ENCODE measurements at regions not wholly inside any gene's neighbourhood (a gene's known extent, or its start where the extent isn't known, plus 50 kb on each side); places are given as distances from the start of the nearest gene placed in this dataset.

- H3K79me2 ChIP-seq (ENCODE audit: low read depth), result no peaks in the 10 kb centered on the region
- no peak for DNase-seq (ENCODE audit: low spot score)
- no peak overlapping the region for H2AFZ ChIP-seq (replicated peaks)
- TF ChIP-seq CTCF (IDR thresholded peaks at IDR 0.05), result no peak
- no peak for TF ChIP-seq EZH2 (IDR thresholded peaks at IDR 0.05)
- no peak for TF ChIP-seq EZH2phosphoT487 (IDR thresholded peaks at IDR 0.05)
- Mint-ChIP-seq H3K27ac (no peak overlapping the region), H3K27me3 (ENCODE audit: insufficient read depth, low read depth) (no peaks in the 10 kb centered on the region), H3K4me3 (no peak overlapping the region), H3K9me3 (no peaks in the 10 kb centered on the region), H3K36me3 (no peaks in the 10 kb centered on the region), H3K4me1 (peaks cover 56% of the 10 kb centered on the region)
- H3K4me1 ChIP-seq, result peaks cover 12% of the 10 kb centered on the region
- no peaks in the 10 kb centered on the region for H3K27me3 ChIP-seq
- no peaks in the 10 kb centered on the region for H3F3A ChIP-seq (ENCODE audit: low read depth)
- H3K9ac ChIP-seq, result no peak overlapping the region
- H3K27ac ChIP-seq, result no peak overlapping the region
- no peaks in the 10 kb centered on the region for H4K20me1 ChIP-seq (ENCODE audit: low read depth)
- H3K9me3 ChIP-seq (ENCODE audit: low read depth), result no peaks in the 10 kb centered on the region
- no peak overlapping the region for H3K4me3 ChIP-seq
- no peak overlapping the region for H3K4me2 ChIP-seq
- H3K36me3 ChIP-seq, result no peaks in the 10 kb centered on the region
Observed at GRCh38 chr2:104027321-104027720, 826.6 kb upstream of the POU3F3 start.

- no peaks in the 10 kb centered on the region for H3K36me3 Mint-ChIP-seq
Observed at GRCh38 chr2:104028061-104028460, 825.9 kb upstream of the POU3F3 start.

GRCh38 chr2:104033399-104033798 is 820.5 kb upstream of the POU3F3 start:
- no peak for TF ChIP-seq EZH2phosphoT487 (IDR thresholded peaks at IDR 0.05)
- peak; percentile 87 for TF ChIP-seq CTCF (IDR thresholded peaks at IDR 0.05)
- H2AFZ ChIP-seq (replicated peaks), result no peak overlapping the region
- no peaks in the 10 kb centered on the region for H4K20me1 ChIP-seq (ENCODE audit: low read depth)
- H3K4me3 ChIP-seq, result no peak overlapping the region
- no peak overlapping the region for H3K4me2 ChIP-seq
- Mint-ChIP-seq H3K4me1 (peaks cover 9% of the 10 kb centered on the region), H3K36me3 (no peaks in the 10 kb centered on the region), H3K9me3 (no peaks in the 10 kb centered on the region), H3K4me3 (no peak overlapping the region), H3K27me3 (ENCODE audit: insufficient read depth, low read depth) (no peaks in the 10 kb centered on the region), H3K27ac (no peak overlapping the region)
- no peak overlapping the region for H3K27ac ChIP-seq
- H3K9me3 ChIP-seq (ENCODE audit: low read depth), result no peaks in the 10 kb centered on the region
- H3K4me1 ChIP-seq, result no peaks in the 10 kb centered on the region
- no peak overlapping the region for H3K9ac ChIP-seq
- DNase-seq (ENCODE audit: low spot score), result peak; percentile 61
- H3K36me3 ChIP-seq, result no peaks in the 10 kb centered on the region
- no peaks in the 10 kb centered on the region for H3K27me3 ChIP-seq
- no peaks in the 10 kb centered on the region for H3F3A ChIP-seq (ENCODE audit: low read depth)
- no peaks in the 10 kb centered on the region for H3K79me2 ChIP-seq (ENCODE audit: low read depth)

More at GRCh38 chr2:104028061-104028460, 825.9 kb upstream of the POU3F3 start:
- H3F3A ChIP-seq (ENCODE audit: low read depth), result no peaks in the 10 kb centered on the region
- no peak overlapping the region for H3K27ac ChIP-seq
- H4K20me1 ChIP-seq (ENCODE audit: low read depth), result no peaks in the 10 kb centered on the region
- H3K4me1 Mint-ChIP-seq, result peaks cover 50% of the 10 kb centered on the region
- no peak overlapping the region for H3K4me3 ChIP-seq
- no peaks in the 10 kb centered on the region for H3K27me3 Mint-ChIP-seq (ENCODE audit: insufficient read depth, low read depth)
- no peaks in the 10 kb centered on the region for H3K9me3 ChIP-seq (ENCODE audit: low read depth)
- peaks cover 12% of the 10 kb centered on the region for H3K4me1 ChIP-seq
- DNase-seq (ENCODE audit: low spot score), result no peak
- no peak overlapping the region for H3K9ac ChIP-seq
- no peaks in the 10 kb centered on the region for H3K79me2 ChIP-seq (ENCODE audit: low read depth)
- no peaks in the 10 kb centered on the region for H3K9me3 Mint-ChIP-seq
- no peak overlapping the region for H3K4me3 Mint-ChIP-seq
- no peak overlapping the region for H2AFZ ChIP-seq (replicated peaks)
- no peak overlapping the region for H3K4me2 ChIP-seq
- H3K36me3 ChIP-seq, result no peaks in the 10 kb centered on the region
- H3K27me3 ChIP-seq, result no peaks in the 10 kb centered on the region
- TF ChIP-seq EZH2phosphoT487 (IDR thresholded peaks at IDR 0.05), result no peak
- no peak for TF ChIP-seq CTCF (IDR thresholded peaks at IDR 0.05)
- TF ChIP-seq EZH2 (IDR thresholded peaks at IDR 0.05), result no peak
- H3K27ac Mint-ChIP-seq, result no peak overlapping the region

Measured in neural progenitor cell (in vitro differentiated cells).